ENCODE measurements at regions not wholly inside any gene's neighbourhood (a gene's known extent, or its start where the extent isn't known, plus 50 kb on each side); places are given as distances from the start of the nearest gene placed in this dataset.

DNA sequence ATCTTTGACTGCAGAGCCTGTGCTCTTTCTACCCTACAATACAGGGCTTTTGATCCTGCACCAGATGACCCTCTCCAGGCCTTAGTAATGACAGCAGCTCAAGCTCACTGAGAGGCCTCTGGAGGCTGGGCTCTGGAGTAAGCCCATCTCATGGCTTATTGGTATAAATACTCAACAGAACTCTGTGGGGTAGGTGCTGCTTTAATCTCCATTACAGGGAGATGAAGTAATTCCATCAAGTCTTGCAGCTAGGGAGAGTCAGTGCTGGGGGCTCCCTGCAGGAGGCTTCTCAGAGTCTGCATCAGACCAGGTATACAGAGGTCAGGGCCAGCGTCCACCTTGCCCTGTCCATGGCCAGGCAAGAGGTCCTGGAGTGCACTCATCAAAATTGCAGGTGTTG, 89.2 kb upstream of the SLC6A11 start:
- DNase-seq (ENCODE audit: low spot score) = no peak
- BruUV-seq (replicated peaks) = no TSS peak
- Histone ChIP-seq H2AFZ (ENCODE audit: low read length) (no peak overlapping the region), H3K27ac (ENCODE audit: low read depth, low read length, poor library complexity, severe bottlenecking) (no peak overlapping the region), H3K9me3 (ENCODE audit: low read length) (no peaks in the 10 kb centered on the region), H4K20me1 (ENCODE audit: insufficient read depth, low read length) (no peaks in the 10 kb centered on the region), H3K79me2 (ENCODE audit: insufficient read depth, low read depth, low read length) (no peaks in the 10 kb centered on the region), H3K36me3 (ENCODE audit: insufficient read depth, low read length) (no peaks in the 10 kb centered on the region), H3K9me2 (ENCODE audit: insufficient read depth, low read length) (no peaks in the 10 kb centered on the region), H3K4me1 (ENCODE audit: insufficient read depth, low read length, poor library complexity, severe bottlenecking) (no peaks in the 10 kb centered on the region), H3K4me3 (ENCODE audit: low read depth, low read length, poor library complexity, severe bottlenecking) (no peak overlapping the region), H3K4me2 (ENCODE audit: low read length) (no peak overlapping the region)
- TF ChIP-seq, protein P1, sequence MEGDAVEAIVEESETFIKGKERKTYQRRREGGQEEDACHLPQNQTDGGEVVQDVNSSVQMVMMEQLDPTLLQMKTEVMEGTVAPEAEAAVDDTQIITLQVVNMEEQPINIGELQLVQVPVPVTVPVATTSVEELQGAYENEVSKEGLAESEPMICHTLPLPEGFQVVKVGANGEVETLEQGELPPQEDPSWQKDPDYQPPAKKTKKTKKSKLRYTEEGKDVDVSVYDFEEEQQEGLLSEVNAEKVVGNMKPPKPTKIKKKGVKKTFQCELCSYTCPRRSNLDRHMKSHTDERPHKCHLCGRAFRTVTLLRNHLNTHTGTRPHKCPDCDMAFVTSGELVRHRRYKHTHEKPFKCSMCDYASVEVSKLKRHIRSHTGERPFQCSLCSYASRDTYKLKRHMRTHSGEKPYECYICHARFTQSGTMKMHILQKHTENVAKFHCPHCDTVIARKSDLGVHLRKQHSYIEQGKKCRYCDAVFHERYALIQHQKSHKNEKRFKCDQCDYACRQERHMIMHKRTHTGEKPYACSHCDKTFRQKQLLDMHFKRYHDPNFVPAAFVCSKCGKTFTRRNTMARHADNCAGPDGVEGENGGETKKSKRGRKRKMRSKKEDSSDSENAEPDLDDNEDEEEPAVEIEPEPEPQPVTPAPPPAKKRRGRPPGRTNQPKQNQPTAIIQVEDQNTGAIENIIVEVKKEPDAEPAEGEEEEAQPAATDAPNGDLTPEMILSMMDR (conservative IDR thresholded peaks at IDR 0.05; ENCODE audit: low read length) = no peak
- TF ChIP-seq EZH2phosphoT487 (IDR thresholded peaks at IDR 0.05; ENCODE audit: borderline replicate concordance, low read depth, low read length) = no peak
- ChIA-PET POLR2A (interaction anchor here (0.6 kb wide), 1 partner anchor 1442 kb away, joined by 5 read pairs; no protein-coding TSS in a partner anchor), CTCF (ENCODE audit: unreplicated experiment) (no interaction called here)
- intact Hi-C loops (cut with micrococcal nuclease; ENCODE audit: unreplicated experiment) = loop anchor here (2.0 kb wide), 1 partner anchor 24 kb away; no protein-coding TSS in a partner anchor

- TF ChIP-seq EZH2phosphoT487 (IDR thresholded peaks at IDR 0.05; ENCODE audit: borderline replicate concordance, low read depth, low read length) = no peak
- TF ChIP-seq, protein P1 (conservative IDR thresholded peaks at IDR 0.05; ENCODE audit: low read length) = no peak
- Histone ChIP-seq H3K4me3 (ENCODE audit: low read depth, low read length, poor library complexity, severe bottlenecking) (no peak overlapping the region), H3K4me2 (ENCODE audit: low read length) (no peak overlapping the region), H3K79me2 (ENCODE audit: insufficient read depth, low read depth, low read length) (no peaks in the 10 kb centered on the region), H3K27ac (ENCODE audit: low read depth, low read length, poor library complexity, severe bottlenecking) (no peak overlapping the region), H4K20me1 (ENCODE audit: insufficient read depth, low read length) (no peaks in the 10 kb centered on the region), H3K9me2 (ENCODE audit: insufficient read depth, low read length) (no peaks in the 10 kb centered on the region), H3K4me1 (ENCODE audit: insufficient read depth, low read length, poor library complexity, severe bottlenecking) (no peaks in the 10 kb centered on the region), H3K36me3 (ENCODE audit: insufficient read depth, low read length) (no peaks in the 10 kb centered on the region), H2AFZ (ENCODE audit: low read length) (no peak overlapping the region), H3K9me3 (ENCODE audit: low read length) (peaks cover 22% of the 10 kb centered on the region)
- no peak for DNase-seq (ENCODE audit: low spot score)
- ChIA-PET CTCF (ENCODE audit: unreplicated experiment) (no interaction called here), POLR2A (no interaction called here)
- no TSS peak for BruUV-seq (replicated peaks)
- intact Hi-C loops (cut with micrococcal nuclease; ENCODE audit: unreplicated experiment) = no loop called here
Measured at GRCh38 chr3:10729439-10729838, 86.6 kb upstream of the SLC6A11 start.

- POLR2A ChIA-PET = no interaction called here
- no peak overlapping the region for H3K4me2 ChIP-seq (ENCODE audit: low read length)
- H3K4me3 ChIP-seq (ENCODE audit: low read depth, low read length, poor library complexity, severe bottlenecking) = no peak overlapping the region
- BruUV-seq (replicated peaks) = no TSS peak
- DNase-seq (ENCODE audit: low spot score) = no peak
- no peaks in the 10 kb centered on the region for H3K79me2 ChIP-seq (ENCODE audit: insufficient read depth, low read depth, low read length)
- H3K4me1 ChIP-seq (ENCODE audit: insufficient read depth, low read length, poor library complexity, severe bottlenecking) = no peaks in the 10 kb centered on the region
- H4K20me1 ChIP-seq (ENCODE audit: insufficient read depth, low read length) = no peaks in the 10 kb centered on the region
- H2AFZ ChIP-seq (ENCODE audit: low read length) = no peak overlapping the region
- no peaks in the 10 kb centered on the region for H3K9me2 ChIP-seq (ENCODE audit: insufficient read depth, low read length)
- H3K27ac ChIP-seq (ENCODE audit: low read depth, low read length, poor library complexity, severe bottlenecking) = no peak overlapping the region
- intact Hi-C loops (cut with micrococcal nuclease; ENCODE audit: unreplicated experiment) = no loop called here
- TF ChIP-seq EZH2phosphoT487 (IDR thresholded peaks at IDR 0.05; ENCODE audit: borderline replicate concordance, low read depth, low read length) = no peak
- TF ChIP-seq, protein P1 (conservative IDR thresholded peaks at IDR 0.05; ENCODE audit: low read length) = no peak
- CTCF ChIA-PET (ENCODE audit: unreplicated experiment) = no interaction called here
- H3K9me3 ChIP-seq (ENCODE audit: low read length) = peaks cover 22% of the 10 kb centered on the region
- H3K36me3 ChIP-seq (ENCODE audit: insufficient read depth, low read length) = no peaks in the 10 kb centered on the region
Measured at GRCh38 chr3:10732292-10732691, 83.7 kb upstream of the SLC6A11 start.

All from OCI-LY7 (cell line).